ENCODE measurements at regions not wholly inside any gene's neighbourhood (a gene's known extent, or its start where the extent isn't known, plus 50 kb on each side); places are given as distances from the start of the nearest gene placed in this dataset.

- H3K27me3 ChIP-seq (ENCODE audit: control insufficient read depth in 3 of 3, insufficient read depth in 3 of 3, low read depth in 1 of 3, low read length in 3 of 3) = no peaks in the 10 kb centered on the region
- H3K4me3 ChIP-seq (ENCODE audit: low read length in 2 of 2) = no peak overlapping the region
- no peak overlapping the region for H3K14ac ChIP-seq (ENCODE audit: low read length)
- no peak overlapping the region for H4K8ac ChIP-seq (ENCODE audit: low read depth, low read length)
- no peak overlapping the region for H3K4me2 ChIP-seq (ENCODE audit: insufficient read depth, low read length, poor library complexity, severe bottlenecking)
- no peak overlapping the region for H2BK12ac ChIP-seq (ENCODE audit: low read length)
- DNase-seq (ENCODE audit: low spot score) = no peak
- H2AK5ac ChIP-seq (ENCODE audit: low read depth, low read length) = no peak overlapping the region
- H3K9me3 ChIP-seq (replicated peaks in 1 of 2; ENCODE audit: control insufficient read depth in 2 of 2, insufficient read depth in 1 of 2, low read depth in 1 of 2, low read length in 2 of 2) = no peaks in the 10 kb centered on the region
- H3K4ac ChIP-seq (ENCODE audit: low read length) = no peak overlapping the region
- H3K23ac ChIP-seq (ENCODE audit: low read depth, low read length, poor library complexity) = no peak overlapping the region
- no peaks in the 10 kb centered on the region for H3K79me1 ChIP-seq (ENCODE audit: low read depth, low read length)
- no peak overlapping the region for H3K18ac ChIP-seq (ENCODE audit: low read length)
- H2BK120ac ChIP-seq (ENCODE audit: low read depth, low read length) = no peak overlapping the region
- no peak overlapping the region for H2AFZ ChIP-seq (ENCODE audit: low read length)
- H2BK5ac ChIP-seq (ENCODE audit: low read length) = no peak overlapping the region
- whole genome bisulfite sequencing, 2 donors (ENCODE audit: extremely low coverage in 2 of 2, insufficient read length in 2 of 2, insufficient replicate concordance in 1 of 2) = no CpG with 5 or more reads among the region's 1 CpG
- H3K36me3 ChIP-seq (replicated peaks in 1 of 2; ENCODE audit: control insufficient read depth in 2 of 2, insufficient read depth in 2 of 2, low read length in 2 of 2) = no peaks in the 10 kb centered on the region
- no peak overlapping the region for H3K9ac ChIP-seq (ENCODE audit: low read depth, low read length, poor library complexity)
- H3K4me1 ChIP-seq (ENCODE audit: control insufficient read depth in 2 of 2, insufficient read depth in 1 of 2, low read depth in 1 of 2, low read length in 2 of 2) = no peaks in the 10 kb centered on the region
- no peak overlapping the region for H3K27ac ChIP-seq (replicated peaks; ENCODE audit: low read length)
- no peak overlapping the region for H2BK15ac ChIP-seq (ENCODE audit: low read length)
- H4K91ac ChIP-seq (ENCODE audit: low read depth, low read length, poor library complexity) = no peak overlapping the region
Measured at GRCh38 chr16:64356267-64356666, 765.6 kb downstream of the CDH11 start.

- no CpG with 5 or more reads among the region's 1 CpG for whole genome bisulfite sequencing, 2 donors (ENCODE audit: extremely low coverage in 2 of 2, insufficient read length in 2 of 2, insufficient replicate concordance in 1 of 2)
- no peak overlapping the region for H2BK5ac ChIP-seq (ENCODE audit: low read length)
- H3K9me3 ChIP-seq (replicated peaks in 1 of 2; ENCODE audit: control insufficient read depth in 2 of 2, insufficient read depth in 1 of 2, low read depth in 1 of 2, low read length in 2 of 2) = no peaks in the 10 kb centered on the region
- no peak overlapping the region for H4K91ac ChIP-seq (ENCODE audit: low read depth, low read length, poor library complexity)
- H3K23ac ChIP-seq (ENCODE audit: low read depth, low read length, poor library complexity) = no peak overlapping the region
- H2BK15ac ChIP-seq (ENCODE audit: low read length) = no peak overlapping the region
- DNase-seq (ENCODE audit: low spot score) = no peak
- no peak overlapping the region for H3K4me2 ChIP-seq (ENCODE audit: insufficient read depth, low read length, poor library complexity, severe bottlenecking)
- no peak overlapping the region for H3K4ac ChIP-seq (ENCODE audit: low read length)
- no peak overlapping the region for H2BK12ac ChIP-seq (ENCODE audit: low read length)
- H3K27me3 ChIP-seq (ENCODE audit: control insufficient read depth in 3 of 3, insufficient read depth in 3 of 3, low read depth in 1 of 3, low read length in 3 of 3) = no peaks in the 10 kb centered on the region
- no peak overlapping the region for H3K18ac ChIP-seq (ENCODE audit: low read length)
- H2BK120ac ChIP-seq (ENCODE audit: low read depth, low read length) = no peak overlapping the region
- no peaks in the 10 kb centered on the region for H3K36me3 ChIP-seq (replicated peaks in 1 of 2; ENCODE audit: control insufficient read depth in 2 of 2, insufficient read depth in 2 of 2, low read length in 2 of 2)
- no peak overlapping the region for H2AFZ ChIP-seq (ENCODE audit: low read length)
- H3K79me1 ChIP-seq (ENCODE audit: low read depth, low read length) = no peaks in the 10 kb centered on the region
- no peaks in the 10 kb centered on the region for H3K4me1 ChIP-seq (ENCODE audit: control insufficient read depth in 2 of 2, insufficient read depth in 1 of 2, low read depth in 1 of 2, low read length in 2 of 2)
- no peak overlapping the region for H4K8ac ChIP-seq (ENCODE audit: low read depth, low read length)
- no peak overlapping the region for H3K14ac ChIP-seq (ENCODE audit: low read length)
- no peak overlapping the region for H3K27ac ChIP-seq (replicated peaks; ENCODE audit: low read length)
- H3K9ac ChIP-seq (ENCODE audit: low read depth, low read length, poor library complexity) = no peak overlapping the region
- H2AK5ac ChIP-seq (ENCODE audit: low read depth, low read length) = no peak overlapping the region
- no peak overlapping the region for H3K4me3 ChIP-seq (ENCODE audit: low read length in 2 of 2)
Measured at GRCh38 chr16:64352246-64352645, 769.6 kb downstream of the CDH11 start.

DNA sequence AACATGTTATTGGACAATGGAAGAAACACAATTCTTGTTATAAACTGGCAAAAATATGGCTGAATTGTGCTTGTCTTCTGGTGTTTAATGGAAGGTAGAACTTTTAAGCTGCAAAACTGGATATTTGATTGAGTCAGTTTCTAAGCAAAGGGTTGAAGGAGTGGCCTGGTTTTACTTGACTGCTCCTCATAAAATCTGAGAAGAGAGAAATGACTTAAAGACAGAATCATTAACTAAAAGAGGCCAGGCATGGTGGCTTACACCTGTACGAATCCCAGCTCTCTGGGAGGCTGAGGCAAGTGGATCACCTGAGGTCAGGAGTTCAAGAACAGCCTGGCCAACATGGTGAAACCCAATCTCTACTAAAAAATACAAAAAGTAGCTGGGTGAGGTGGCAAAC, 770.7 kb downstream of the CDH11 start:
- Histone ChIP-seq H4K91ac (ENCODE audit: low read depth, low read length, poor library complexity) (no peak overlapping the region), H3K4me2 (ENCODE audit: insufficient read depth, low read length, poor library complexity, severe bottlenecking) (no peak overlapping the region), H3K4me3 (ENCODE audit: low read length in 2 of 2) (no peak overlapping the region), H3K14ac (ENCODE audit: low read length) (no peak overlapping the region), H2BK5ac (ENCODE audit: low read length) (no peak overlapping the region), H3K9me3 (replicated peaks in 1 of 2; ENCODE audit: control insufficient read depth in 2 of 2, insufficient read depth in 1 of 2, low read depth in 1 of 2, low read length in 2 of 2) (no peaks in the 10 kb centered on the region), H3K27ac (replicated peaks; ENCODE audit: low read length) (no peak overlapping the region), H3K27me3 (ENCODE audit: control insufficient read depth in 3 of 3, insufficient read depth in 3 of 3, low read depth in 1 of 3, low read length in 3 of 3) (no peaks in the 10 kb centered on the region), H2BK15ac (ENCODE audit: low read length) (no peak overlapping the region), H2BK12ac (ENCODE audit: low read length) (no peak overlapping the region), H3K36me3 (replicated peaks in 1 of 2; ENCODE audit: control insufficient read depth in 2 of 2, insufficient read depth in 2 of 2, low read length in 2 of 2) (no peaks in the 10 kb centered on the region), H2AFZ (ENCODE audit: low read length) (no peak overlapping the region), H3K18ac (ENCODE audit: low read length) (no peak overlapping the region), H2BK120ac (ENCODE audit: low read depth, low read length) (no peak overlapping the region), H4K8ac (ENCODE audit: low read depth, low read length) (no peak overlapping the region), H3K4ac (ENCODE audit: low read length) (no peak overlapping the region), H2AK5ac (ENCODE audit: low read depth, low read length) (no peak overlapping the region), H3K9ac (ENCODE audit: low read depth, low read length, poor library complexity) (no peak overlapping the region), H3K4me1 (ENCODE audit: control insufficient read depth in 2 of 2, insufficient read depth in 1 of 2, low read depth in 1 of 2, low read length in 2 of 2) (no peaks in the 10 kb centered on the region), H3K79me1 (ENCODE audit: low read depth, low read length) (no peaks in the 10 kb centered on the region), H3K23ac (ENCODE audit: low read depth, low read length, poor library complexity) (no peak overlapping the region)
- no peak for DNase-seq (ENCODE audit: low spot score)
- WGBS, 2 donors (ENCODE audit: extremely low coverage in 2 of 2, insufficient read length in 2 of 2, insufficient replicate concordance in 1 of 2) = no CpG with 5 or more reads among the region's 1 CpG

DNA sequence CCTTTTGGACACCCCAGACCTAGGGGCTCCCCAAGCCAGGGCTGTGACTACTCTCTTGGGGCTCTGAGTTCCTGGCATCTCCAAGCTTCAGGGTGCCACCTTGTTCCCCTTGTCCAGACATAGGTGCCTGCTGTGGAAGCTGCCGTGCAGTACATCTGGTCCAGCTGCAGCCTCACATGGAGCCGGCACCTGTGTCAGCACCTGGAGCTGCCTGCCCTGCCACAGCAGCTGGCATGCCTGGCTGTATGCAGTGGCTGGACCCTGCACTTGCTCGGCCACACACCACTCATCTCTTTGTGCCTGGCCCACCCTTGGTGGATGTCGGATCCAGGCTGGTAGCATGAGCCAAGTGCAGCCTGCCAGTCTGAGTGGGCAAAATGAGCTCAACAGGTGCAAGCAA, 775.8 kb downstream of the CDH11 start:
- Histone ChIP-seq H3K14ac (ENCODE audit: low read length) (no peak overlapping the region), H2AK5ac (ENCODE audit: low read depth, low read length) (peak overlapping the region; percentile 53), H3K4me1 (ENCODE audit: control insufficient read depth in 2 of 2, insufficient read depth in 1 of 2, low read depth in 1 of 2, low read length in 2 of 2) (no peaks in the 10 kb centered on the region), H3K23ac (ENCODE audit: low read depth, low read length, poor library complexity) (no peak overlapping the region), H4K91ac (ENCODE audit: low read depth, low read length, poor library complexity) (no peak overlapping the region), H2BK5ac (ENCODE audit: low read length) (no peak overlapping the region), H2AFZ (ENCODE audit: low read length) (no peak overlapping the region), H2BK12ac (ENCODE audit: low read length) (no peak overlapping the region), H3K18ac (ENCODE audit: low read length) (peak overlapping the region; percentile 31), H3K9ac (ENCODE audit: low read depth, low read length, poor library complexity) (peak overlapping the region; percentile 38), H2BK120ac (ENCODE audit: low read depth, low read length) (no peak overlapping the region), H3K4me3 (ENCODE audit: low read length in 2 of 2) (no peak overlapping the region), H3K79me1 (ENCODE audit: low read depth, low read length) (no peaks in the 10 kb centered on the region), H3K27ac (replicated peaks; ENCODE audit: low read length) (no peak overlapping the region), H3K4ac (ENCODE audit: low read length) (no peak overlapping the region), H3K9me3 (replicated peaks in 1 of 2; ENCODE audit: control insufficient read depth in 2 of 2, insufficient read depth in 1 of 2, low read depth in 1 of 2, low read length in 2 of 2) (peaks cover 0 to 1% of the 10 kb centered on the region in 2 donors), H3K36me3 (replicated peaks in 1 of 2; ENCODE audit: control insufficient read depth in 2 of 2, insufficient read depth in 2 of 2, low read length in 2 of 2) (no peaks in the 10 kb centered on the region), H2BK15ac (ENCODE audit: low read length) (no peak overlapping the region), H3K27me3 (ENCODE audit: control insufficient read depth in 3 of 3, insufficient read depth in 3 of 3, low read depth in 1 of 3, low read length in 3 of 3) (no peaks in the 10 kb centered on the region), H4K8ac (ENCODE audit: low read depth, low read length) (peak overlapping the region; percentile 74), H3K4me2 (ENCODE audit: insufficient read depth, low read length, poor library complexity, severe bottlenecking) (no peak overlapping the region)
- no peak for DNase-seq (ENCODE audit: low spot score)
- no CpG with 5 or more reads among the region's 4 CpGs for WGBS, 2 donors (ENCODE audit: extremely low coverage in 2 of 2, insufficient read length in 2 of 2, insufficient replicate concordance in 1 of 2)
